ENCODE measurements at regions not wholly inside any gene's neighbourhood (a gene's known extent, or its start where the extent isn't known, plus 50 kb on each side); places are given as distances from the start of the nearest gene placed in this dataset.

- TF ChIP-seq FOXM1 (IDR thresholded peaks at IDR 0.05; ENCODE audit: borderline replicate concordance) = no peak
- TF ChIP-seq FOXA1 (IDR thresholded peaks at IDR 0.05) = no peak
- no peak for TF ChIP-seq TARDBP (IDR thresholded peaks at IDR 0.05)
- no peak for TF ChIP-seq CTBP1 (IDR thresholded peaks at IDR 0.05; ENCODE audit: borderline replicate concordance)
- TF ChIP-seq SP1 (IDR thresholded peaks at IDR 0.05) = no peak
- TF ChIP-seq BHLHE40 (IDR thresholded peaks at IDR 0.05; ENCODE audit: borderline replicate concordance) = no peak
- no peak for TF ChIP-seq ARNT (IDR thresholded peaks at IDR 0.05)
- TF ChIP-seq LEF1 (IDR thresholded peaks at IDR 0.05; ENCODE audit: borderline replicate concordance) = no peak
- TF ChIP-seq HDGF (IDR thresholded peaks at IDR 0.05; ENCODE audit: borderline replicate concordance) = no peak
- no peak for TF ChIP-seq ZNF384 (IDR thresholded peaks at IDR 0.05)
- no peak for TF ChIP-seq NFRKB (IDR thresholded peaks at IDR 0.05)
- no peak for TF ChIP-seq PKNOX1 (IDR thresholded peaks at IDR 0.05)
These were observed 73.2 kb downstream of the ZIC4 start for GRCh38 chr3:147333098-147333497.

Data from HEK293T (cell line).